Natural killer cell (primary cell): ENCODE measurements at regions not wholly inside any gene's neighbourhood (a gene's known extent, or its start where the extent isn't known, plus 50 kb on each side); places are given as distances from the start of the nearest gene placed in this dataset.

ENCODE experiments used
- ATAC-seq, 3 donors: fragments of 150-1000 bp in 2 of 3; fragments of 200-7000 bp in 1 of 3; cut with Tn5 transposase; 1 replicate in 1 of 3; 2 replicates in 2 of 3; pipeline ENCODE4 v1.10.0; 2021; ENCODE audit warnings: mild to moderate bottlenecking in 2 of 3, moderate library complexity in 2 of 3
- DNase-seq, 2 donors: peaks; one replicate each; pipeline versions ENCODE4 v3.0.0 to v3.0.0-alpha.2; 2013 to 2021; ENCODE audit warnings: mixed read lengths in 1 of 2
- H3K27ac ChIP-seq: one replicate; pipeline ENCODE4 v1.5.1; 2013; ENCODE audit warnings: mild to moderate bottlenecking, low read length
- H3K27me3 ChIP-seq: one replicate; pipeline ENCODE4 v1.6.1; 2013; ENCODE audit warnings: low read length; ENCODE audit not compliant: control insufficient read depth, insufficient read depth
- H3K36me3 ChIP-seq: one replicate; pipeline ENCODE4 v1.6.1; 2013; ENCODE audit warnings: low read length; ENCODE audit not compliant: control insufficient read depth, insufficient read depth
- H3K4me1 ChIP-seq: one replicate; pipeline ENCODE4 v1.6.1; 2013; ENCODE audit warnings: low read length; ENCODE audit not compliant: control insufficient read depth, insufficient read depth
- H3K4me3 ChIP-seq: one replicate; pipeline ENCODE4 v1.5.1; 2013; ENCODE audit warnings: low read length
- H3K9me3 ChIP-seq: one replicate; pipeline ENCODE4 v1.6.1; 2013; ENCODE audit warnings: low read length; ENCODE audit not compliant: control insufficient read depth, insufficient read depth
- H3K27ac Mint-ChIP-seq, 2 donors: one replicate each; pipeline ENCODE4 v1.8.0; 2022; ENCODE audit warnings: mild to moderate bottlenecking in 2 of 2, mixed read lengths in 2 of 2, moderate library complexity in 1 of 2
- H3K27me3 Mint-ChIP-seq, 2 donors: one replicate each; pipeline ENCODE4 v1.8.0; 2022; ENCODE audit warnings: low read depth in 2 of 2, mixed read lengths in 2 of 2
- H3K36me3 Mint-ChIP-seq: one replicate; pipeline ENCODE4 v1.8.0; 2022; ENCODE audit warnings: mixed read lengths
- H3K4me1 Mint-ChIP-seq, 2 donors: one replicate each; pipeline ENCODE4 v1.8.0; 2022; ENCODE audit warnings: mixed read lengths in 2 of 2
- H3K4me3 Mint-ChIP-seq: one replicate; pipeline ENCODE4 v1.8.0; 2022; ENCODE audit warnings: mild to moderate bottlenecking, moderate library complexity, mixed read lengths
- H3K9me3 Mint-ChIP-seq, 2 donors: one replicate each; pipeline ENCODE4 v1.8.0; 2022; ENCODE audit warnings: mixed read lengths in 2 of 2
- WGBS: methylation state at CpG from one replicate; pipeline ENCODE4 v1.1.7; 2013; ENCODE audit warnings: missing lambda C conversion rate; ENCODE audit not compliant: insufficient coverage; 5-methylcytosine and 5-hydroxymethylcytosine counted together
- intact Hi-C: fragments of 100-400 bp; cut with micrococcal nuclease; formaldehyde crosslinking; loops from one replicate; pipeline ENCODE4 v1.14.2; 2022
- TF ChIP-seq, protein P1 (sequence below): fragments of 200-600 bp; IDR thresholded peaks from one replicate; pipeline ENCODE4 v1.8.0; 2022; ENCODE audit warnings: antibody characterized with exemption

DNA sequence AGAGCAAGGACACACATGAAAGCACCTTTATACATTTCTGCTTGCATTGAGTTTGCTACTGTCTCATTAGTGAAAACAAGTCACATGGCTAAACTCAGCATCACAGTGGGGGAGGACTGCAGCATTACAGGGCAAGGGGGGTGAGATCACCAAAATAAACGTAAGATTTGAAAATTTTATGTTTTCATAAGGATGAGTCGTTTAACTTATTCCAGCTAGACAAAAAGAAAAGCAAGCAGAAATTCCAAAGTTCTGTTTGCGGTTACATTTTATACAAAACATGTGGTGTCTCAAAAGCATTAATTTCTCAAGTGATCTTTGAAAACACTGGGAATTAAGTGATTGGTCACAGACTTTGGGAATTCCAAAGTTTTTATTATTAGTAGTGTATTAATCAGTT lies 261.4 kb upstream of the RXFP2 start:
- Mint-ChIP-seq H3K4me1 (no peaks in the 10 kb centered on the region), H3K27ac (no peak overlapping the region), H3K9me3 (no peaks in the 10 kb centered on the region), H3K4me3 (no peak overlapping the region), H3K36me3 (no peaks in the 10 kb centered on the region), H3K27me3 (peaks cover 11 to 14% of the 10 kb centered on the region in 2 donors)
- intact Hi-C loops, result no loop called here
- Histone ChIP-seq H3K4me3 (no peak overlapping the region), H3K27me3 (no peaks in the 10 kb centered on the region), H3K36me3 (no peaks in the 10 kb centered on the region), H3K27ac (no peak overlapping the region), H3K9me3 (no peaks in the 10 kb centered on the region), H3K4me1 (no peaks in the 10 kb centered on the region)
- WGBS, result 92% methylated on average over 3 of the region's 3 CpGs
- TF ChIP-seq, protein P1, sequence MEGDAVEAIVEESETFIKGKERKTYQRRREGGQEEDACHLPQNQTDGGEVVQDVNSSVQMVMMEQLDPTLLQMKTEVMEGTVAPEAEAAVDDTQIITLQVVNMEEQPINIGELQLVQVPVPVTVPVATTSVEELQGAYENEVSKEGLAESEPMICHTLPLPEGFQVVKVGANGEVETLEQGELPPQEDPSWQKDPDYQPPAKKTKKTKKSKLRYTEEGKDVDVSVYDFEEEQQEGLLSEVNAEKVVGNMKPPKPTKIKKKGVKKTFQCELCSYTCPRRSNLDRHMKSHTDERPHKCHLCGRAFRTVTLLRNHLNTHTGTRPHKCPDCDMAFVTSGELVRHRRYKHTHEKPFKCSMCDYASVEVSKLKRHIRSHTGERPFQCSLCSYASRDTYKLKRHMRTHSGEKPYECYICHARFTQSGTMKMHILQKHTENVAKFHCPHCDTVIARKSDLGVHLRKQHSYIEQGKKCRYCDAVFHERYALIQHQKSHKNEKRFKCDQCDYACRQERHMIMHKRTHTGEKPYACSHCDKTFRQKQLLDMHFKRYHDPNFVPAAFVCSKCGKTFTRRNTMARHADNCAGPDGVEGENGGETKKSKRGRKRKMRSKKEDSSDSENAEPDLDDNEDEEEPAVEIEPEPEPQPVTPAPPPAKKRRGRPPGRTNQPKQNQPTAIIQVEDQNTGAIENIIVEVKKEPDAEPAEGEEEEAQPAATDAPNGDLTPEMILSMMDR, result no peak
- DNase-seq (no peak), ATAC-seq (no peak)

DNA sequence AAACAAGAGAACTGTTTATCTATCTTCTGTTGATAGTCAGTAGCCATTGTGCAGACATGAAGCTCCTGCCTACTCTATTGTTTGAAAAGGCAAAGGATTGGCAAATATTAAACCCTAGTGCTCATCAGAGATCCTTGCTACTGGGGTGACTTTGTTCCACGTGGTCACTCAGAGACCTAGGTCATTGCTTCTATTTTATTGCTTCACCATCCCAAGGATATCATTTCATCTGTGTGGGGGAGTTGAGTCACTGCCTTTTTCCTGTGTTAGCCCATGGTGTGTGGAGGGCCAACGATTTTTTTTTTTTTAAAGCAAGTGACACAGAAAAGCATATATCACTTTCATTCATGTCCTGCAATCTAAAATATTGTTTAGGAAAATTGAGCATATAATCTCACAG lies 254.1 kb upstream of the RXFP2 start:
- Mint-ChIP-seq H3K36me3 (no peaks in the 10 kb centered on the region), H3K27me3 (peaks cover 7% of the 10 kb centered on the region in 2 donors), H3K9me3 (no peaks in the 10 kb centered on the region), H3K27ac (no peak overlapping the region), H3K4me3 (no peak overlapping the region), H3K4me1 (no peaks in the 10 kb centered on the region)
- H3K36me3 ChIP-seq, result no peaks in the 10 kb centered on the region
- no peaks in the 10 kb centered on the region for H3K9me3 ChIP-seq
- H3K27me3 ChIP-seq, result no peaks in the 10 kb centered on the region
- no CpG with 5 or more reads among the region's 2 CpGs for WGBS
- no peaks in the 10 kb centered on the region for H3K4me1 ChIP-seq
- TF ChIP-seq, protein P1, result no peak
- ATAC-seq, result peak in 1 of 3 donors; percentile 81
- no peak overlapping the region for H3K4me3 ChIP-seq
- intact Hi-C loops, result no loop called here
- no peak overlapping the region for H3K27ac ChIP-seq
- DNase-seq, result no peak

DNA sequence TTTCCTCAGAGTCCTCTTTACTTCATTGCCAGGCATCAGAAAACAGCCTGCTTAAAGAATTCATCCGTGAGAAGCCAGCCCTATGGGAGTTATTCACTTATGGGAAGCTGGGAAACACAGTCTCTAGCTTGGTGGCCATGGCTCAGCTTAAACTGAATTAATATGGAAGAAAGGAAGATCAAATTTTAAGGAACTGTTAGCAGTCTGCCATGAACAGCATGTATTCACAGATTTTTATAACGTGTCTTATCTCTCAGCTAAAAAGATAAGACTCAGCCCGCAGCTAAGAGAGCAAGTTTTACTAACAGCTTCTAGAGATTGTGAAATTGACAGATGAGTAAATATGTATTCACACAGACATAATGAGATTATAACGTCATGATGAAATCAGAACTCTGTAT lies 253.7 kb upstream of the RXFP2 start:
- no peaks in the 10 kb centered on the region for H3K9me3 ChIP-seq
- H3K4me1 ChIP-seq, result no peaks in the 10 kb centered on the region
- Mint-ChIP-seq H3K36me3 (no peaks in the 10 kb centered on the region), H3K9me3 (no peaks in the 10 kb centered on the region), H3K4me1 (no peaks in the 10 kb centered on the region), H3K27me3 (peaks cover 5 to 7% of the 10 kb centered on the region in 2 donors), H3K27ac (no peak overlapping the region), H3K4me3 (no peak overlapping the region)
- no peaks in the 10 kb centered on the region for H3K36me3 ChIP-seq
- ATAC-seq, result peak in 1 of 3 donors; percentile 75
- DNase-seq, result no peak
- TF ChIP-seq, protein P1, result no peak
- H3K27ac ChIP-seq, result no peak overlapping the region
- H3K27me3 ChIP-seq, result no peaks in the 10 kb centered on the region
- 72% methylated on average over 3 of the region's 4 CpGs for WGBS
- intact Hi-C loops, result no loop called here
- no peak overlapping the region for H3K4me3 ChIP-seq

DNA sequence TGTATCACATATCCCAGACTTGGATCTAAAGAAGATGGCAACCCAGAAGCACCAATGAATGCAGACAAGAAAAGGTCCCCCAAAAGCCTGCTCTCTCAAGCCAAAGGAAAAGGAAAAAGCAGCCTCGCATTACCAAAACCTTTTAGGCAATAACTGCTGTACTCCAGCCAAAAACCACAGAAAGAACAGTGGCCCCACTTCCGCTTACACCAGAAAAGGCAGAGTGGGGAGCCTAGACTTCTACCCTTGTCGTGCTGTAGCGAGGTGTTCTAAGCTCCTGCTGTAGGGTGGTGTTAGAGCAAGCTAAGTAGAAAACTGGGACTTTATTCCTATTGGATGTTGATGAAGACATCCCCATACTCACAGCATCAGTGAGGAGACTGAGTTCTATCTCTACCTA lies 244.0 kb upstream of the RXFP2 start:
- no peak for DNase-seq
- H3K27me3 Mint-ChIP-seq, result peaks cover 0 to 4% of the 10 kb centered on the region in 2 donors
- ATAC-seq, result no peak
- no peak overlapping the region for H3K27ac Mint-ChIP-seq
- H3K36me3 Mint-ChIP-seq, result peaks cover 11% of the 10 kb centered on the region
- H3K36me3 ChIP-seq, result no peaks in the 10 kb centered on the region
- TF ChIP-seq, protein P1, result no peak
- no peak overlapping the region for H3K4me3 ChIP-seq
- intact Hi-C loops, result no loop called here
- H3K9me3 Mint-ChIP-seq, result peaks cover 7 to 13% of the 10 kb centered on the region in 2 donors
- H3K4me1 Mint-ChIP-seq, result no peaks in the 10 kb centered on the region
- H3K4me1 ChIP-seq, result no peaks in the 10 kb centered on the region
- no peak overlapping the region for H3K4me3 Mint-ChIP-seq
- 85% methylated on average over 3 of the region's 4 CpGs for WGBS
- no peaks in the 10 kb centered on the region for H3K27me3 ChIP-seq
- no peak overlapping the region for H3K27ac ChIP-seq
- peaks cover 2% of the 10 kb centered on the region for H3K9me3 ChIP-seq
